ENCODE measurements at regions not wholly inside any gene's neighbourhood (a gene's known extent, or its start where the extent isn't known, plus 50 kb on each side); places are given as distances from the start of the nearest gene placed in this dataset.

GRCh38 chr5:116378007-116378776 is 196.4 kb downstream of the SEMA6A start:
- POLR2A ChIA-PET = no interaction called here
- FAIRE-seq (no peak), ATAC-seq (no peak), DNase-seq (ENCODE audit: low spot score) (no peak)
- H3K27me3 ChIP-seq (ENCODE audit: control insufficient read depth in 1 of 2, insufficient read depth in 2 of 2, low read length in 2 of 2) = no peaks in the 10 kb centered on the region
- TF ChIP-seq RNF219 (CRISPR knock-in tag; IDR thresholded peaks at IDR 0.05) = no peak
- no peak for TF ChIP-seq FOXM1 (CRISPR knock-in tag; IDR thresholded peaks at IDR 0.05)
- no peak for TF ChIP-seq SSRP1 (CRISPR knock-in tag; IDR thresholded peaks at IDR 0.05)
- TF ChIP-seq RFXAP (CRISPR knock-in tag; IDR thresholded peaks at IDR 0.05; ENCODE audit: borderline replicate concordance) = no peak
- no peak for TF ChIP-seq DBP (CRISPR knock-in tag; IDR thresholded peaks at IDR 0.05; ENCODE audit: not compliant biosample characterization)
- in situ Hi-C loops (cut with HindIII; ENCODE audit: extremely low pct_ligation_motif_present, low pct_unique_long_range_greater_than_20kb) (no loop called here), intact Hi-C loops (cut with micrococcal nuclease; ENCODE audit: unreplicated experiment) (no loop called here)
- H3K4me2 ChIP-seq (ENCODE audit: low read depth, low read length) = no peak overlapping the region
- H2AFZ ChIP-seq (ENCODE audit: low read length) = no peak overlapping the region
- H3K9ac ChIP-seq (ENCODE audit: insufficient read depth, low read depth, low read length) = no peak overlapping the region
- H3K9me3 ChIP-seq (ENCODE audit: low read length) = no peaks in the 10 kb centered on the region
- WGBS (ENCODE audit: low lambda C conversion rate) = 90% methylated on average over 8 of the region's 12 CpGs
- no TSS peak for BruUV-seq (replicated peaks)
- H3K36me3 ChIP-seq (replicated peaks in 1 of 2; ENCODE audit: control insufficient read depth in 1 of 2, insufficient read depth in 2 of 2, low read length in 2 of 2) = no peaks in the 10 kb centered on the region
- H4K20me1 ChIP-seq (ENCODE audit: insufficient read depth, low read length) = no peaks in the 10 kb centered on the region
- no peak overlapping the region for H3K27ac ChIP-seq (ENCODE audit: extremely low read length, insufficient read depth, low read length)
- H3K4me3 ChIP-seq (replicated peaks in 1 of 3; ENCODE audit: insufficient read depth in 1 of 3, low read depth in 2 of 3, low read length in 3 of 3) = no peak overlapping the region
- no peaks in the 10 kb centered on the region for H3K4me1 ChIP-seq (ENCODE audit: insufficient read depth, low read length)
- H3K79me2 ChIP-seq (ENCODE audit: insufficient read depth, low read length) = no peaks in the 10 kb centered on the region
- CTCF ChIA-PET (ENCODE audit: low intra/inter-chr PET ratio, low total read pairs) = no interaction called here
